Left lobe of liver (tissue), 2 donors: ENCODE measurements at regions not wholly inside any gene's neighbourhood (a gene's known extent, or its start where the extent isn't known, plus 50 kb on each side); places are given as distances from the start of the nearest gene placed in this dataset.
A peak's percentile ranks its signal among the peaks of the same experiment; 100 is the strongest.

ENCODE experiments used
- ATAC-seq: fragments of 200-7000 bp; cut with Tn5 transposase; one replicate; pipeline ENCODE4 v1.9.1; 2020; ENCODE audit warnings: mild to moderate bottlenecking, moderate library complexity
- DNase-seq: peaks from one replicate; pipeline ENCODE4 v3.0.0-alpha.2; 2020; ENCODE audit warnings: low spot score
- donor health status: DM: no; HTN: no; CAD: no; lungs with moderate emphysema.
- donor health status: DM: no; HTN: yes; CAD: no.

GRCh38 chr5:68894673-68895072, 199.1 kb upstream of the SLC30A5 start:
- DNase-seq (no peak), ATAC-seq (no peak)

GRCh38 chr5:68898951-68899471, 194.8 kb upstream of the SLC30A5 start:
- ATAC-seq (no peak), DNase-seq (no peak)

GRCh38 chr5:68911840-68912690, 181.7 kb upstream of the SLC30A5 start:
- ATAC-seq (no peak), DNase-seq (no peak)

GRCh38 chr5:68915079-68915478, 178.7 kb upstream of the SLC30A5 start:
- DNase-seq (no peak), ATAC-seq (no peak)

- no peak for ATAC-seq
- no peak for DNase-seq
These were observed 175.5 kb upstream of the SLC30A5 start for GRCh38 chr5:68918306-68918705.

GRCh38 chr5:68919988-68920490, 173.8 kb upstream of the SLC30A5 start:
- ATAC-seq (no peak), DNase-seq (no peak)

GRCh38 chr5:68920888-68921287, 172.9 kb upstream of the SLC30A5 start:
- DNase-seq (no peak), ATAC-seq (no peak)

GRCh38 chr5:68922172-68922987, 171.4 kb upstream of the SLC30A5 start:
- no peak for DNase-seq
- no peak for ATAC-seq

GRCh38 chr5:68924481-68925145, 169.2 kb upstream of the SLC30A5 start:
- ATAC-seq (peak; percentile 95), DNase-seq (peak; percentile 52)

- no peak for ATAC-seq
- no peak for DNase-seq
These were observed 165.1 kb upstream of the SLC30A5 start for GRCh38 chr5:68928617-68929302.

GRCh38 chr5:68930139-68930538, 163.7 kb upstream of the SLC30A5 start:
- DNase-seq = no peak
- no peak for ATAC-seq

GRCh38 chr5:68932830-68933434, 160.9 kb upstream of the SLC30A5 start:
- DNase-seq = no peak
- no peak for ATAC-seq

GRCh38 chr5:68942169-68942568, 151.6 kb upstream of the SLC30A5 start:
- no peak for DNase-seq
- no peak for ATAC-seq

- no peak for DNase-seq
- no peak for ATAC-seq
These were observed 147.1 kb upstream of the SLC30A5 start for GRCh38 chr5:68946728-68947127.

- ATAC-seq (no peak), DNase-seq (no peak)
These were observed 145.8 kb upstream of the SLC30A5 start for GRCh38 chr5:68947986-68948385.

- ATAC-seq (no peak), DNase-seq (no peak)
These were observed 144.6 kb upstream of the SLC30A5 start for GRCh38 chr5:68949256-68949655.

GRCh38 chr5:68949711-68950110, 144.1 kb upstream of the SLC30A5 start:
- ATAC-seq (no peak), DNase-seq (no peak)

- DNase-seq (no peak), ATAC-seq (peak; percentile 67)
These were observed 143.7 kb upstream of the SLC30A5 start for GRCh38 chr5:68950125-68950524.

- ATAC-seq (peak; percentile 19), DNase-seq (no peak)
These were observed 142.9 kb upstream of the SLC30A5 start for GRCh38 chr5:68950930-68951329.

GRCh38 chr5:68953231-68953874, 140.5 kb upstream of the SLC30A5 start:
- DNase-seq (no peak), ATAC-seq (no peak)
